Activated naive CD4-positive, alpha-beta T cell treated with anti-CD3 and anti-CD28 coated beads, Interleukin-2, amount 50 U/mL, for 72 hours (primary cell): ENCODE measurements at regions not wholly inside any gene's neighbourhood (a gene's known extent, or its start where the extent isn't known, plus 50 kb on each side); places are given as distances from the start of the nearest gene placed in this dataset.
"Not testable (repeated sequence)": the region's sequence is repeated elsewhere in the genome, so short reads cannot be mapped to it uniquely, and the experiment has no call there.

Experiments used
- ATAC-seq, 2 donors: fragments of 150-1000 bp; cut with Tn5 transposase; 2 replicates each; pipeline ENCODE4 v1.10.0; 2021; ENCODE audit warnings: mild to moderate bottlenecking in 2 of 2, moderate library complexity in 2 of 2
- DNase-seq, 2 donors: peaks; one replicate each; pipeline ENCODE4 v3.0.0; 2021 to 2022; ENCODE audit warnings: low spot score in 2 of 2
- H3K27ac Mint-ChIP-seq, 2 donors: one replicate each; pipeline ENCODE4 v1.8.0; 2022; ENCODE audit warnings: mild to moderate bottlenecking in 2 of 2, mixed read lengths in 2 of 2
- H3K36me3 Mint-ChIP-seq, 2 donors: one replicate each; pipeline ENCODE4 v1.8.0; 2022; ENCODE audit warnings: mixed read lengths in 2 of 2
- H3K9me3 Mint-ChIP-seq, 2 donors: one replicate each; pipeline ENCODE4 v1.8.0; 2022; ENCODE audit warnings: mixed read lengths in 2 of 2

GRCh38 chr10:78096486-78096885 is 62.8 kb downstream of the RPS24 start:
- DNase-seq, ATAC-seq, H3K27ac Mint-ChIP-seq: not testable (repeated sequence)
- H3K36me3 Mint-ChIP-seq, result peaks cover 0 to 33% of the 10 kb centered on the region in 2 donors
- peaks cover 11 to 21% of the 10 kb centered on the region in 2 donors for H3K9me3 Mint-ChIP-seq

DNA sequence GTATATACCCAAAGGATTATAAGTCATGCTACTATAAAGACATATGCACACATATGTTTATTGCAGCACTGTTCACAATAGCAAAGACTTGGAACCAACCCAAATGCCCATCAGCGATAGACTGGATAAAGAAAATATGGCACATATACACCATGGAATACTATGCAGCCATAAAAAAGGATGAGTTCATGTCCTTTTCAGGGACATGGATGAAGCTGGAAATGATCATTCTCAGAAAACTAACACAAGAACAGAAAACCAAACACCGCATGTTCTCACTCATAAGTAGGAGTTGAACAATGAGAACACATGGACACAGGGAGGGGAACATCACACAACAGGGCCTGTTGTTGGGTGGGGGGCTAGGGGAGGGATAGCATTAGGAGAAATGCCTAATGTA is 68.9 kb downstream of the RPS24 start:
- not testable (repeated sequence) for ATAC-seq, H3K27ac Mint-ChIP-seq, DNase-seq
- H3K9me3 Mint-ChIP-seq, result peaks cover 22 to 30% of the 10 kb centered on the region in 2 donors
- peaks cover 6 to 54% of the 10 kb centered on the region in 2 donors for H3K36me3 Mint-ChIP-seq

DNA sequence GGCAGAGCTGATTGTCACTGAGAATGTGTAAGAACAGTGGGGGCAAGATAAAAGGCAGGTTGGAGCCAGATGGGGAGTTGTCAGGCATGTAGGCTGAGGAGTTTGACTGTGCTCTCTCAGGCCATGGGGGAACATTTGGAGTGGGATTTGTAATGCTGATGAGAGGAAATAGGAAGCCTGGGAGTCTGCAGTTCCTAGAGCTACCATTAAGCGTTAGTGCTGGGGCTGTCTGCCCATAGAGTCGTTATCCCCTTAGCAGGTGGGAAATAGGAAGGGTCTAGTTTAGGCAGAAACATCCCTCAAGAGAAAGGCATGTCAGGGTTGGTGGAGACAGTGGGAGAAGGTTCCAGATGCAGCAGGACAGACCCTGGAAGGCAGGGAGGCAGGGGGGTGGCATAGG is 75.5 kb downstream of the RPS24 start:
- H3K27ac Mint-ChIP-seq, result no peak overlapping the region
- H3K9me3 Mint-ChIP-seq, result peaks cover 17% of the 10 kb centered on the region in 2 donors
- peaks cover 0 to 20% of the 10 kb centered on the region in 2 donors for H3K36me3 Mint-ChIP-seq
- DNase-seq (no peak), ATAC-seq (no peak)

- DNase-seq (no peak), ATAC-seq (no peak)
- H3K36me3 Mint-ChIP-seq, result peaks cover 0 to 5% of the 10 kb centered on the region in 2 donors
- no peak overlapping the region for H3K27ac Mint-ChIP-seq
- H3K9me3 Mint-ChIP-seq, result peaks cover 4 to 5% of the 10 kb centered on the region in 2 donors
Observed at GRCh38 chr10:78115135-78115853, 81.6 kb downstream of the RPS24 start.

- no peak for DNase-seq
- Mint-ChIP-seq H3K36me3 (peaks cover 0 to 12% of the 10 kb centered on the region in 2 donors), H3K27ac (no peak overlapping the region), H3K9me3 (peaks cover 10 to 14% of the 10 kb centered on the region in 2 donors)
- ATAC-seq, result no peak
Observed at GRCh38 chr10:78116361-78116760, 82.7 kb downstream of the RPS24 start.

- ATAC-seq, result no peak
- DNase-seq, result no peak
- Mint-ChIP-seq H3K27ac (no peak overlapping the region), H3K9me3 (peaks cover 15 to 28% of the 10 kb centered on the region in 2 donors), H3K36me3 (peaks cover 0 to 17% of the 10 kb centered on the region in 2 donors)
Observed at GRCh38 chr10:78118591-78118990, 84.9 kb downstream of the RPS24 start.

DNA sequence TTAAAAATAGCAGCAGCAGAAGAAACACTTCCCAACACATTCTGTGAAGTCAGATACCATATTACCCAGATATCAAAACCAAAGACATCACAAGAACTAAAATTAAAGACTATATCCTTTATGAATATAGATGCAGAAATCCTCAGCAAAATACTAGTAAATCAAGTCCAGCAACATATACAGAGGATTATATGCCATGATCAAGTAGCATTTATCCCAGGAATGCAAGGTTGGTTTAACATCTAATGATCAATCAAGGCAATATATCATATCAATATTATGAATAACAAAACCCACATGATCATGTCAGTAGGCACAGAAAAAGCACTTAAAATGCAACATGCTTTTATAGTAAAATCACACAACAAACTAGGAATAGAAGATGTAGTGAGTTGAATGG is 88.1 kb downstream of the RPS24 start:
- H3K36me3 Mint-ChIP-seq, result peaks cover 0 to 18% of the 10 kb centered on the region in 2 donors
- H3K9me3 Mint-ChIP-seq, result peaks cover 18 to 33% of the 10 kb centered on the region in 2 donors
- ATAC-seq, result no peak
- no peak for DNase-seq
- no peak overlapping the region for H3K27ac Mint-ChIP-seq

DNA sequence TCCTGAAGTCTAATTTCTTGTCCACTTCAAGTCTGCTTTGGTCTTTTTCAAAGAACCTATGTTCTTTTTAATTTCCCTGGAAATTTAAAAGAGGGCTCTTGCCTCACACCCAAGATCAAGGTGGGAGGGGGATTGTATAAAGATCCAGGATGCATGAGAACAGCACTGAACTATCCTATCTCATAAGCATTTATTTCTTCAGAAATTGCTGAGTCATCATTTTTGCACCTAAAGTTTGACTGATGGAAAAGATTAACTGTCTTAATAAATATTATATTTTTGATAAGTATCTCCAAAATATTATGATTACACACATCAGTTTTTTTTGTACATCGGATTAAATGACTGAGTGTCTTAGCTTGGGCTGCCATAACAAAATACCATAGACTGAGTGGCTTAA is 90.5 kb downstream of the RPS24 start:
- H3K9me3 Mint-ChIP-seq, result peaks cover 18 to 33% of the 10 kb centered on the region in 2 donors
- no peak for DNase-seq
- H3K36me3 Mint-ChIP-seq, result peaks cover 0 to 18% of the 10 kb centered on the region in 2 donors
- no peak overlapping the region for H3K27ac Mint-ChIP-seq
- ATAC-seq, result no peak

DNA sequence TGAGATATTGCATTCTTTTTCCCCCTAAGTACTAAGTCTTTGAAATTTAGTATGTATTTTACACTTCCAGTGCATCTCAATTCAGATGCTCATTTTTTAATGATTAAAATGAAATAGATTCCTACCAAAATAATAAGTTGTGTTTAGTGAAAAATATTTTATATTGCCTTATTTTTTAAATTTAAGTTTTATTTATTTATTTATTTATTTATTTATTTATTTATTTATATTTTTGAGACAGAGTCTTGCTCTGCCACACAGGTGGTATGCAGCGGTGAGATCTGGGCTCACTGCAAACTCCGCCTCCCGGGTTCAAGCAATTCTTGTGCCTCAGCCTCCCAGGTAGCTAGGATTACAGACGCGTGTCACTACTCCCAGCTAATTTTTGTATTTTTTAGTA is 95.5 kb downstream of the RPS24 start:
- no peaks in the 10 kb centered on the region for H3K36me3 Mint-ChIP-seq
- no peak for ATAC-seq
- H3K9me3 Mint-ChIP-seq, result peaks cover 3 to 5% of the 10 kb centered on the region in 2 donors
- no peak for DNase-seq
- no peak overlapping the region for H3K27ac Mint-ChIP-seq

DNA sequence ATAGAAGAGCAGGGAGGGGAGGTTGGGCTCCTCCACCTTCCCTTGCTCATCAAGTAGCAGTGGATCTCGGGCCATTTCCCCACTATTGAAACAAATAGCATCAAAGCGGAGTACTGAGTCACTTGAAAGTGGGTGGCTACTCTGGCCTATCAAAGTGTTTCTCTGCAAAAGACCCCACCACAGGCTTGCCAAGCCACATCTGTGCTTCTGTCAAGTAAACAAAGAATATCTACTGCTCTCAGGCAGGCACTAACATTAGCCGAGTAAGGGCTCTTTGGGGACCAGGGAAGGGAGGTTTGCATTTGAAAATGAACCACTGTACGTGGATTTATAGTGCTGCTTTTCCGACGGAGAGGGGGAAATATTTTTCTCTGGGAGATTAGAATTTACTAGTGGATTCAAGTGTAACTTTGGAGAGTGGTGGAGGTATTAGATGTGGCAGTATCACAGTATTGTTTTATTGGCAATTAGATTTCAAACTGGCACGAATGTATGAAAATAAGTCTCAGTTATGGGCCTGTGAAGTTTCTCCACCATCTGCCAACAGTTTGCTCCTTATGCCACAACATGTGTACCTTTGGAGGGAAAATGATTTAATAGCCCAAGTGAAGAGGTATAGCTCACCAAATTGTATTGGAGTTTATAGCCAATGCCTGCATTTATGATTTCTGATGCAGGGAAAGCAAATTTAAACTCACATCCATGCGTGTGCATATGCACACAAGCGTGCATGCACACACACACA is 97.5 kb downstream of the RPS24 start:
- Mint-ChIP-seq H3K36me3 (no peaks in the 10 kb centered on the region), H3K9me3 (peaks cover 0 to 3% of the 10 kb centered on the region in 2 donors), H3K27ac (no peak overlapping the region)
- ATAC-seq (no peak), DNase-seq (no peak)

GRCh38 chr10:78134773-78135306 is 101.2 kb downstream of the RPS24 start:
- H3K36me3 Mint-ChIP-seq, result no peaks in the 10 kb centered on the region
- no peak overlapping the region for H3K27ac Mint-ChIP-seq
- ATAC-seq (no peak), DNase-seq (no peak)
- no peaks in the 10 kb centered on the region for H3K9me3 Mint-ChIP-seq

DNA sequence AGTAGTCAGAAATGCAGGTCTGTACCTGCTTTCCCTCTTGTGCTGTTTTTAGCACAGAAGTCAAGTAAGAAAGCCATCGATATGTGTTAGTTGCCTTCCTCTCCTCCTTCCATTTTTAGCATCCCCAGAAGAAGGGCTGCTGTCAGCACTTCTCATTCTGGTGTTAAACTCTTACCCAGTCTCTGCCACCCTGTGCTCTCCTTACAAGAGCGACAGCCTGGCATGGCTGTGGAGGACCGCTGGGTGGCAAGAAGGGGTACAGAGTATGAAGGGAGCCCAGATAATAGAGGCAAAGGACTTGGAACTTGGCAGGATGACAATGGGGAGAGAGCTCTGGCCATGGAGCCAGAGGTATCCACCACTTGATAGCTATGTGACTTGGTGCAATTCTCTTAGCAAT is 103.5 kb downstream of the RPS24 start:
- DNase-seq, result no peak
- Mint-ChIP-seq H3K27ac (no peak overlapping the region), H3K36me3 (no peaks in the 10 kb centered on the region), H3K9me3 (no peaks in the 10 kb centered on the region)
- no peak for ATAC-seq

GRCh38 chr10:78139341-78139740 is 105.7 kb downstream of the RPS24 start:
- H3K36me3 Mint-ChIP-seq, result no peaks in the 10 kb centered on the region
- DNase-seq (no peak), ATAC-seq (no peak)
- H3K27ac Mint-ChIP-seq, result no peak overlapping the region
- no peaks in the 10 kb centered on the region for H3K9me3 Mint-ChIP-seq

DNA sequence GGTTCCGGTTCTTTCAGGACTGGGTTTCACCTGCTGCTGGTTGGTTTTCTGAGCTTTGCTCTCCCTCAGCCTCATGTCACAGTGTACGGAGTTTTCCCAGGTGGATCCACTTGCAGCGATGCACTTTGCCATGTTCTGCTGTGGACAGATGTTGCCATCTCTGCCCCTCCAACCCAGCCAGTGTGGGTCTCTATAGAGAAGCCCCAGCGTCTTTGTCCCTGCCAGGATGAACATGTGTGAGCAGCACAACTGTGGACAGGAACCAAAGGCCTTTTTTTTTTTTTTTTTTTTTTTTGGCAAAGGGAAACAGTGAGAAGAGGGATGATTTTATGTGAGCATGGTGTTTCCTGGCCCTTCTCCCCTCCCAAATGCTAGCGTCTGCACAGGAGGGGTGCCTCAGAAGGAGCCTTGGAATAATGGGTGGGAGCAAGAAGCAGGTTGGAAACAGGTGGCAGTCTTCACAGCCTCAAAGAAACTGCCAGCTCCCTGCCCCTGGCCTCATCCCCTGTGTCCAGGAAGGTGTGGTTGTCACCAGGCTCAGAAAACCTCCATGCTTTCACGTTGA is 106.5 kb downstream of the RPS24 start:
- no peaks in the 10 kb centered on the region for H3K9me3 Mint-ChIP-seq
- ATAC-seq (no peak), DNase-seq (no peak)
- H3K27ac Mint-ChIP-seq, result no peak overlapping the region
- H3K36me3 Mint-ChIP-seq, result no peaks in the 10 kb centered on the region

DNA sequence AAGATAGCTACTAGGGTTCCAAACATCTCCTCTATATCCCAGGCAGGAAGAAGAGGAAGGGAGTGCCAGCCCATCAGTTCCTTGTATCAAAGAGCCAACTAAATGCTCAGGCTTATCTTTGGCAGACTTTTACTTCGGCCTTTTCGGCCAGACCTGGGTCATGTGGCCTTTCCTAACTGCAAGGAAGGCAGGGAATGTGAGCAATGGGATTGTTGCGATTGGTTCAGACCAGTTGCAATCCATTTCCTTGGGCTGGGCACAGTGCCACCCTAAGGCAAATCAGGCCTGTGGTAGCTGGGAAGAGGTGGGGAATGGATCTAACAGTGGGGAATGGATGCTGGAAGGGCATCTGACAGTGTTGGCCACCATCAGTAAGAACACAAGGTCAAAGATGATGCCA is 109.9 kb downstream of the RPS24 start:
- no peaks in the 10 kb centered on the region for H3K36me3 Mint-ChIP-seq
- H3K9me3 Mint-ChIP-seq, result no peaks in the 10 kb centered on the region
- DNase-seq, result no peak
- ATAC-seq, result no peak
- no peak overlapping the region for H3K27ac Mint-ChIP-seq

DNA sequence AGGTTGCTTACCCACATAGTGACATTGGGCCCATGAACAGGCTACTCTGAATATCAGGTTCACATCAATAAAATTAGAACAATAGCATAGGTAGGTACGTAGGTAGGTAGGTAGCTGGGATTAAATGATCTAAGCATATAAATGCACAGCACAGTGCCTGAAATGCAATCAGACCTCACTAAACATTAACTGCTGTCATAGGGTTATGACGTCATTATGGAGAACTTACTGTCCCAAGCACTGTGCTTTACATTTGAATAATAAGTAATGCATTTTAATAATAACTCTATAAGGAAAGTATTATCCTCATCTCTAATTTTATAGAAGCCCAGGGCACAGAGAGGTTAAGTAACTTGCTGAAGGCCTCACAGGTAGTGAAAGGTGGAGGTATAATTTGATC is 112.5 kb downstream of the RPS24 start:
- no peaks in the 10 kb centered on the region for H3K36me3 Mint-ChIP-seq
- no peaks in the 10 kb centered on the region for H3K9me3 Mint-ChIP-seq
- no peak overlapping the region for H3K27ac Mint-ChIP-seq
- DNase-seq (no peak), ATAC-seq (no peak)

DNA sequence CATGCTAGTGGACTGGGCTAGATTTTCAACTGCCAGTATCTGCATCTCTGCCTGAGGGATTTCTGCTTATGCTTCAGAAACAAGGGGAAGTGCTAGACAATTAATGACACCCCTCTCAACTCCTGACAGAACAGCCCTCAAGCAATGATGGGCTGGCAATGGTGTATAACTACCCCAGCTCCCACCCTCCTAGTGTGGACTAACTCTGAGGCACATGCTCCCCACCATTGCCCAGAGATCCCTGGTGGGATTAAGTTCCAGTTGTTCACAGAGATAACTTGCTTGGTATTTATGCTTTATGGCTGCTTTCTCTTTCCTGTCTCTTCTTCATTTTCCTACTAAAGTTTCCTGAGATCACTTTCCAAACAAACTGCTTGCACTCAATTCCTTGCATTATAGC is 113.5 kb downstream of the RPS24 start:
- no peak for ATAC-seq
- Mint-ChIP-seq H3K27ac (no peak overlapping the region), H3K36me3 (no peaks in the 10 kb centered on the region), H3K9me3 (no peaks in the 10 kb centered on the region)
- no peak for DNase-seq
